ENCODE measurements at regions not wholly inside any gene's neighbourhood (a gene's known extent, or its start where the extent isn't known, plus 50 kb on each side); places are given as distances from the start of the nearest gene placed in this dataset.

DNA sequence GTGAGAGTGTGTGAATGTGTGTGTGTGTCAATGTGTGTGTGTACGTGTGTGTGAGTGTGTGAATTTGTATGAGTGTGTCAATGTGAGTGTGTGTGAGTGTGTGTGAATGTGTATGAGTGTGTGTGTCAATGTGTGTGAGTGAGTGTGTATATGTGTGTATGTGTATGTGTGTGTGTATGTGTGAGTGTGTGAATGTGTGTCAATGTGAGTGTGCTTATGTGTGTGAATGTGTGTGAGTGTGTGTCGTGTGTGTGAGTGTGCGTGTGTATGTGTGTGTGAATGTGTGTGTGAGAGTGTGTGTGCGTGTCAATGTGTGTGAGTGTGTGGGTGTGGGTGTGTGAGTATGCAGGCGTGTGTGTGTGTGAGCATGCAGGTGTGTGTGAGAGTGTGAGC is 93.5 kb upstream of the ALDH1A3 start:
- DNase-seq (ENCODE audit: extremely low spot score in 2 of 2), result peak; percentile 29 to 49
- Histone ChIP-seq H3K36me3 (no peaks in the 10 kb centered on the region), H3K27ac (no peak overlapping the region), H3K4me3 (no peak overlapping the region), H3K27me3 (no peaks in the 10 kb centered on the region), H3K9me3 (no peaks in the 10 kb centered on the region), H3K4me1 (no peaks in the 10 kb centered on the region)
- intact Hi-C loops (cut with DNase I), result no loop called here
- TF ChIP-seq POLR2AphosphoS5 (IDR thresholded peaks at IDR 0.05; ENCODE audit: insufficient read depth in 1 of 2, low read depth in 1 of 2) (no peak), POLR2A (IDR thresholded peaks at IDR 0.05) (no peak)
- TF ChIP-seq, protein P1, sequence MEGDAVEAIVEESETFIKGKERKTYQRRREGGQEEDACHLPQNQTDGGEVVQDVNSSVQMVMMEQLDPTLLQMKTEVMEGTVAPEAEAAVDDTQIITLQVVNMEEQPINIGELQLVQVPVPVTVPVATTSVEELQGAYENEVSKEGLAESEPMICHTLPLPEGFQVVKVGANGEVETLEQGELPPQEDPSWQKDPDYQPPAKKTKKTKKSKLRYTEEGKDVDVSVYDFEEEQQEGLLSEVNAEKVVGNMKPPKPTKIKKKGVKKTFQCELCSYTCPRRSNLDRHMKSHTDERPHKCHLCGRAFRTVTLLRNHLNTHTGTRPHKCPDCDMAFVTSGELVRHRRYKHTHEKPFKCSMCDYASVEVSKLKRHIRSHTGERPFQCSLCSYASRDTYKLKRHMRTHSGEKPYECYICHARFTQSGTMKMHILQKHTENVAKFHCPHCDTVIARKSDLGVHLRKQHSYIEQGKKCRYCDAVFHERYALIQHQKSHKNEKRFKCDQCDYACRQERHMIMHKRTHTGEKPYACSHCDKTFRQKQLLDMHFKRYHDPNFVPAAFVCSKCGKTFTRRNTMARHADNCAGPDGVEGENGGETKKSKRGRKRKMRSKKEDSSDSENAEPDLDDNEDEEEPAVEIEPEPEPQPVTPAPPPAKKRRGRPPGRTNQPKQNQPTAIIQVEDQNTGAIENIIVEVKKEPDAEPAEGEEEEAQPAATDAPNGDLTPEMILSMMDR (IDR thresholded peaks at IDR 0.05), result no peak

DNA sequence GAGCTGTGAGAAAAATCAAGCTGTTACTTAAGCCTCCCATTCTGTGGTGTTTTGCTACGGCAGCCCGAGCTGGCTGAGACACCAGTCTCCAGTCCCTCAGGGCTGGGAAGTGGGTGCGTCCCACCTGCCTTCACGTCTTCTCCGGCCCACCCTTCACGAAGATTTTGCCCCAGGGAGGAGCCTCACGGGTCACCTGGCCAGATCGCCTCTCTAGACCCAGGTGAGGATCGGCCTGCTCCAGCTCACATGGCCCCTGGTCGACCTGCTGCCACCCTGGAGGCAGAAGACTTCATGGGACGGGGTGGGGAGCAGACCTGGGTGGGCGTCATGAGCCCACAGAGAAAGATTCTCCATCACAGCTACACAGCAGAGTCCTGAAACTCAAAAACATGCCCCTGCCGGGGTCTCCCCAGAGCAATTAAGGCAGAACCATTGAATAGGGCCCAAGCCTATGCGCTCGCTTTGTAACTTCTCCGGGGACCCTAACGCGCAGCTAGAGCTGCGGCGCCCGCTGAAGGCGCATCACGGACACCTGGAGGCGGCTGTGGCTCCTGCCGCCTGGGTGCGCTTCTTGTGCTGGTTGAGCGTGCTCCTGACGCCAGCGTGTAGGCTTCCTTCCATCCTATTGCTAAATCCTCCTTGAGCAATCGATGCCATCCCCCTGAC is 92.6 kb upstream of the ALDH1A3 start:
- no peaks in the 10 kb centered on the region for H3K27me3 ChIP-seq
- intact Hi-C loops (cut with DNase I), result no loop called here
- no peak overlapping the region for H3K27ac ChIP-seq
- DNase-seq (ENCODE audit: extremely low spot score in 2 of 2), result peak; percentile 64 to 87
- no peak overlapping the region for H3K4me3 ChIP-seq
- TF ChIP-seq, protein P1 (IDR thresholded peaks at IDR 0.05), result no peak
- TF ChIP-seq POLR2A (IDR thresholded peaks at IDR 0.05) (no peak), POLR2AphosphoS5 (IDR thresholded peaks at IDR 0.05; ENCODE audit: insufficient read depth in 1 of 2, low read depth in 1 of 2) (no peak)
- no peaks in the 10 kb centered on the region for H3K36me3 ChIP-seq
- H3K4me1 ChIP-seq, result no peaks in the 10 kb centered on the region
- no peaks in the 10 kb centered on the region for H3K9me3 ChIP-seq

DNA sequence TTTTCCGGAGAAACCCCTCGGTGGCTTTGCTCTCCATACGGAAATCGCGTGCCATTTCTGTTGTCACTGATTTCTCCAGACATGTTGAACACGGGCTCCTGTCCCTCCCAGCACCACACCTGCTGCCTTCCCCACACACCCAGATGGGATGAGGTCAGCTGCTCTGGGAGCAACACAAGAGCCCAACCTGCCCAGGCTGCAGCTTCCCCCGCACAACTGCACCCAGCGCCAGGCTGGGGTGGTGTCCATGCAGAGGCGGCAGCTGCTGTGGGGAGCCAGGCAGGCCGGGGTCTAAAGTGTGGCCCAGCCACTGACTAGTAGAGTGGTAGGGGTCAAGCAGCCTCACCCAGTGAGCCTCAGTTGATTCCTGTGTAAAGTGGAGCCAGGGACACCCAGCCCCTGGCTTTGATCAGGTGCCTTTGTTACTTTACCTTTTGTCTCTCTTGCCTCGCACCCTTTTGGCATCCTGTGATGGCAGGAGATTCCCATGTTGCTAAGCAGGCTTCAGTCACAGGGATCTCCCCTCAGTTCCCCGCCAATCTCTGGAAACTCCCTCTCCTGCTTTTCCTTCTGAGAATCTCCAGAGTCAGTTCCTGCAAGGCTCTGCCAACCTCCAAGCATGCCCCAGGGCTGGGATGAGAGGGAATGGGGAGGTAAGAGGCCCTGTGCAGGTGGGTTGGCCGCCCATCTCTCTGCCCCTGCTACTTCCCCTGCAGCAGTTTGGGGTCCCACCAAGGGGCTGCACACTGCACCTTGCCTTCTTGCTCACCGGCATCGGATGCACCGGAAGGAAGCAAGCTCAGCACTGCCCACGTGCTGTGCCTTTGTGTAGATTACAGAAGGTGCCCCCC is 91.8 kb upstream of the ALDH1A3 start:
- peak in 1 of 2 donors; percentile 60 for DNase-seq (ENCODE audit: extremely low spot score in 2 of 2)
- no peaks in the 10 kb centered on the region for H3K9me3 ChIP-seq
- intact Hi-C loops (cut with DNase I), result no loop called here
- no peak for TF ChIP-seq POLR2A (IDR thresholded peaks at IDR 0.05)
- H3K27ac ChIP-seq, result no peak overlapping the region
- no peaks in the 10 kb centered on the region for H3K36me3 ChIP-seq
- no peaks in the 10 kb centered on the region for H3K27me3 ChIP-seq
- no peak overlapping the region for H3K4me3 ChIP-seq
- no peaks in the 10 kb centered on the region for H3K4me1 ChIP-seq

DNA sequence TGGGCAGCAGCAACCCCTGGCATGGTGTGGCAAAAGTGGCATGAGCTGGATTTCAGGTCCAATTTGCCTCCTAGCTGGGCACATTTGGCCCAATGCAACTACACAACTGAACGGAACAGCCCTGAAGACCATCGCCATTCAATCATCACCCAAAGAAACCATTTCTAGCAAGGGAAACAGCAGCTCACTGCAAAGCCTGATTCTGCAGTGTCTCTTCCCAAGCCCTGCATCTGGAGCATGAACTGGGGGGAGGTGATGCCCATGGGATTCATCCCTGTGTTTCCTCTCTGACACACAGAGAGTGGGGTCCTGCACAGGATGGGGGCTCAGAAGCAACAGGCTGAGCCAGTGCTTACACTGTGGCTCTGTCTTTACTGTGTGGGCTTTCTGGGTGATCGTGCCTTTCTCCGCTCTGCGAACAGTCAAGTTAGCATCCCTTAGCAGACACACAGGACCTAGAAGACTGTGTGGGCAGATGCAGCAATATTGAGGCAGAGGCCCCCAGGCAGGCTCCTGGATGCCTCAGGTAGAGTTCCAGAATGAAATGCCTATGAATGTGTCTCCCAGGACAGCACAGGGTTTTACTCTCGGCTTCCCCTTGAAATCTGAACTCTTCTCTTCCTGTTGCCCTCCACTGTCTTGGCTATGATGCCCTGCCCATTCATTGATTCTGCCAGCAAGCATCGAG is 91.1 kb upstream of the ALDH1A3 start:
- H3K4me3 ChIP-seq, result no peak overlapping the region
- intact Hi-C loops (cut with DNase I), result no loop called here
- TF ChIP-seq, protein P1 (IDR thresholded peaks at IDR 0.05), result no peak
- no peak for TF ChIP-seq POLR2A (IDR thresholded peaks at IDR 0.05)
- no peak for TF ChIP-seq POLR2AphosphoS5 (IDR thresholded peaks at IDR 0.05; ENCODE audit: insufficient read depth in 1 of 2, low read depth in 1 of 2)
- no peaks in the 10 kb centered on the region for H3K36me3 ChIP-seq
- no peak overlapping the region for H3K27ac ChIP-seq
- no peaks in the 10 kb centered on the region for H3K9me3 ChIP-seq
- H3K4me1 ChIP-seq, result no peaks in the 10 kb centered on the region
- peak; percentile 72 to 90 for DNase-seq (ENCODE audit: extremely low spot score in 2 of 2)
- no peaks in the 10 kb centered on the region for H3K27me3 ChIP-seq

DNA sequence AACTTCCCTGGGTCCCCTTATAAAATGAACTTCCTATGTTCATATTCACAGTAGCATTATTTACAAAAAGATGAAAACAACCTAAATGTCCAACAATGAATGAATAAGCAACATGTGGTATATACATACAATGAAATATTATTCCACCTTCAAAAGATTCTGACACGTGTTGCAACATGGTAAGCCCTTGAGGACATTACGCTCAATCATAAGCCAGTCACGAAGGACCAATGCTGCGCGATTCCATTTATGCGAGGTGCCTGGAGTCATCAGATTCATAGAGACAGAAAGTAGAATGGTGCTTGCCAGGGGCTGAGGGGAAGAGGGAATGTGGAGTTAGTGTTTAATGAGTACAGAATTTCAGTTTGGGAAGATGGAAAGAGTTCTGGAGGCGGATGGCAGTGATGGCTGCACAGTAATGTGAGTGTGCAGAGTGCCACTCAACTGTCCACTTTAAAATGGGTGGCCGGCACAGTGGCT is 88.8 kb upstream of the ALDH1A3 start:
- Histone ChIP-seq H3K4me3 (no peak overlapping the region), H3K36me3 (no peaks in the 10 kb centered on the region), H3K4me1 (no peaks in the 10 kb centered on the region), H3K27ac (no peak overlapping the region), H3K9me3 (no peaks in the 10 kb centered on the region), H3K27me3 (no peaks in the 10 kb centered on the region)
- DNase-seq (ENCODE audit: extremely low spot score in 2 of 2), result peak; percentile 19 to 54
- intact Hi-C loops (cut with DNase I), result no loop called here
- TF ChIP-seq POLR2A (IDR thresholded peaks at IDR 0.05) (no peak), POLR2AphosphoS5 (IDR thresholded peaks at IDR 0.05; ENCODE audit: insufficient read depth in 1 of 2, low read depth in 1 of 2) (no peak)
- TF ChIP-seq, protein P1 (IDR thresholded peaks at IDR 0.05), result no peak

Measured in vagina (tissue), 2 donors.